GM06990 (cell line): ENCODE measurements at regions not wholly inside any gene's neighbourhood (a gene's known extent, or its start where the extent isn't known, plus 50 kb on each side); places are given as distances from the start of the nearest gene placed in this dataset.

Experiments
- DNase-seq: peaks from one replicate; pipeline ENCODE4 v3.0.0-alpha.2; 2011; ENCODE audit not compliant: insufficient read length; ENCODE audit errors: extremely low read depth
- H3K27me3 ChIP-seq: replicated peaks from 2 replicates; pipeline ENCODE4 v1.6.0; 2011; ENCODE audit warnings: low read length; ENCODE audit not compliant: control insufficient read depth, insufficient read depth
- H3K36me3 ChIP-seq: 2 replicates; pipeline ENCODE4 v1.5.1; 2011; ENCODE audit warnings: low read length; ENCODE audit not compliant: control insufficient read depth, insufficient read depth
- H3K4me3 ChIP-seq: replicated peaks from 2 replicates; pipeline ENCODE4 v1.5.1; 2011; ENCODE audit warnings: low read depth, mild to moderate bottlenecking, control low read depth, low read length
- CTCF ChIP-seq: IDR thresholded peaks from 2 replicates; pipeline ENCODE4 v1.5.1; 2011; ENCODE audit warnings: low read length, control low read depth, mild to moderate bottlenecking, inconsistent platforms; ENCODE audit not compliant: insufficient read depth, poor library complexity, severe bottlenecking

GRCh38 chr3:18648159-18648558 lies 223.0 kb upstream of the SATB1 start:
- no peaks in the 10 kb centered on the region for H3K36me3 ChIP-seq
- no peaks in the 10 kb centered on the region for H3K27me3 ChIP-seq
- no peak for DNase-seq
- TF ChIP-seq CTCF: no peak
- H3K4me3 ChIP-seq: no peak overlapping the region

GRCh38 chr3:18645619-18646018 lies 220.5 kb upstream of the SATB1 start:
- no peaks in the 10 kb centered on the region for H3K27me3 ChIP-seq
- no peak for DNase-seq
- no peaks in the 10 kb centered on the region for H3K36me3 ChIP-seq
- H3K4me3 ChIP-seq: no peak overlapping the region
- TF ChIP-seq CTCF: no peak

- DNase-seq: no peak
- no peak for TF ChIP-seq CTCF
Observed at GRCh38 chr3:18643281-18643680, 218.1 kb upstream of the SATB1 start.

GRCh38 chr3:18641916-18642315 lies 216.8 kb upstream of the SATB1 start:
- TF ChIP-seq CTCF: no peak
- no peaks in the 10 kb centered on the region for H3K27me3 ChIP-seq
- no peaks in the 10 kb centered on the region for H3K36me3 ChIP-seq
- H3K4me3 ChIP-seq: no peak overlapping the region
- no peak for DNase-seq

More at GRCh38 chr3:18643281-18643680, 218.1 kb upstream of the SATB1 start:
- H3K27me3 ChIP-seq: no peaks in the 10 kb centered on the region
- H3K36me3 ChIP-seq: no peaks in the 10 kb centered on the region
- no peak overlapping the region for H3K4me3 ChIP-seq

GRCh38 chr3:18635215-18635614 lies 210.1 kb upstream of the SATB1 start:
- Histone ChIP-seq H3K36me3 (no peaks in the 10 kb centered on the region), H3K4me3 (no peak overlapping the region), H3K27me3 (no peaks in the 10 kb centered on the region)
- no peak for TF ChIP-seq CTCF
- DNase-seq: no peak

GRCh38 chr3:18634461-18634860 lies 209.3 kb upstream of the SATB1 start:
- no peak for TF ChIP-seq CTCF
- DNase-seq: no peak
- Histone ChIP-seq H3K36me3 (no peaks in the 10 kb centered on the region), H3K4me3 (no peak overlapping the region), H3K27me3 (no peaks in the 10 kb centered on the region)
